Chondrocyte (in vitro differentiated cells): ENCODE measurements at regions not wholly inside any gene's neighbourhood (a gene's known extent, or its start where the extent isn't known, plus 50 kb on each side); places are given as distances from the start of the nearest gene placed in this dataset.

ENCODE experiments used
- DNase-seq: peaks from one replicate; pipeline ENCODE4 v3.0.0; 2021; ENCODE audit warnings: mixed read lengths, low spot score
- H3K27ac Mint-ChIP-seq: one replicate; pipeline ENCODE4 v1.8.0; 2021; ENCODE audit warnings: mild to moderate bottlenecking, moderate library complexity, mixed read lengths; ENCODE audit not compliant: unreplicated experiment
- H3K27me3 Mint-ChIP-seq: 2 replicates; pipeline ENCODE4 v1.8.0; 2021; ENCODE audit warnings: low read depth, mixed read lengths
- H3K36me3 Mint-ChIP-seq: 2 replicates; pipeline ENCODE4 v1.8.0; 2021; ENCODE audit warnings: low read depth, mixed read lengths
- H3K4me1 Mint-ChIP-seq: 2 replicates; pipeline ENCODE4 v1.8.0; 2021; ENCODE audit warnings: low read depth, mild to moderate bottlenecking, mixed read lengths
- H3K4me3 Mint-ChIP-seq: one replicate; pipeline ENCODE4 v1.8.0; 2021; ENCODE audit warnings: mild to moderate bottlenecking, moderate library complexity, mixed read lengths; ENCODE audit not compliant: unreplicated experiment
- H3K9me3 Mint-ChIP-seq: 2 replicates; pipeline ENCODE4 v1.8.0; 2021; ENCODE audit warnings: low read depth, mixed read lengths
- TF ChIP-seq, protein P1 (sequence below): fragments of 200-600 bp; sonication (generic); IDR thresholded peaks from 2 replicates; pipeline ENCODE4 v1.5.0; 2021; ENCODE audit warnings: antibody characterized with exemption, mild to moderate bottlenecking, moderate library complexity

DNA sequence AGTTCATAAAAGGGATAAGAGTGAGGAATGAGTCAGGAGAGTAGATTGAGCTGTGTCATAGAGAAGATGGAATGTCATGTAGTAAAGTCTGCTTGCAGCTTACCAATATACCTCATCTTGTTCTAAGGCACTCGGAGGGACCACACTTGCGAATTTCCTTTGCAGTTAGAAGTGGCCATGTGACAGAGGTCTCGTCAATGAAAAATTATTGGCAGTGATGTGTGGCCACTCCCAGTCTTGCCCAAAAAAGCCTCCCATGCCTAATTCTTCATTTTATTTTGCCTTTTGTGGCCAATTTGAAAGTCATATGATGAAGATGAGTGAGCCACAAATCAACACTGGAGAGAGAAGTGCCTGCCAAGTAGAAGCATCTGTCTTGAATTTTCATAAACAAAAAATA, 465.6 kb upstream of the ZNF385D start:
- H3K4me1 Mint-ChIP-seq = no peaks in the 10 kb centered on the region
- H3K9me3 Mint-ChIP-seq = no peaks in the 10 kb centered on the region
- H3K36me3 Mint-ChIP-seq = no peaks in the 10 kb centered on the region
- H3K27me3 Mint-ChIP-seq = peaks cover 12% of the 10 kb centered on the region
- H3K4me3 Mint-ChIP-seq = no peak overlapping the region
- DNase-seq = no peak
- TF ChIP-seq, protein P1, sequence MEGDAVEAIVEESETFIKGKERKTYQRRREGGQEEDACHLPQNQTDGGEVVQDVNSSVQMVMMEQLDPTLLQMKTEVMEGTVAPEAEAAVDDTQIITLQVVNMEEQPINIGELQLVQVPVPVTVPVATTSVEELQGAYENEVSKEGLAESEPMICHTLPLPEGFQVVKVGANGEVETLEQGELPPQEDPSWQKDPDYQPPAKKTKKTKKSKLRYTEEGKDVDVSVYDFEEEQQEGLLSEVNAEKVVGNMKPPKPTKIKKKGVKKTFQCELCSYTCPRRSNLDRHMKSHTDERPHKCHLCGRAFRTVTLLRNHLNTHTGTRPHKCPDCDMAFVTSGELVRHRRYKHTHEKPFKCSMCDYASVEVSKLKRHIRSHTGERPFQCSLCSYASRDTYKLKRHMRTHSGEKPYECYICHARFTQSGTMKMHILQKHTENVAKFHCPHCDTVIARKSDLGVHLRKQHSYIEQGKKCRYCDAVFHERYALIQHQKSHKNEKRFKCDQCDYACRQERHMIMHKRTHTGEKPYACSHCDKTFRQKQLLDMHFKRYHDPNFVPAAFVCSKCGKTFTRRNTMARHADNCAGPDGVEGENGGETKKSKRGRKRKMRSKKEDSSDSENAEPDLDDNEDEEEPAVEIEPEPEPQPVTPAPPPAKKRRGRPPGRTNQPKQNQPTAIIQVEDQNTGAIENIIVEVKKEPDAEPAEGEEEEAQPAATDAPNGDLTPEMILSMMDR = no peak
- H3K27ac Mint-ChIP-seq = no peak overlapping the region

DNA sequence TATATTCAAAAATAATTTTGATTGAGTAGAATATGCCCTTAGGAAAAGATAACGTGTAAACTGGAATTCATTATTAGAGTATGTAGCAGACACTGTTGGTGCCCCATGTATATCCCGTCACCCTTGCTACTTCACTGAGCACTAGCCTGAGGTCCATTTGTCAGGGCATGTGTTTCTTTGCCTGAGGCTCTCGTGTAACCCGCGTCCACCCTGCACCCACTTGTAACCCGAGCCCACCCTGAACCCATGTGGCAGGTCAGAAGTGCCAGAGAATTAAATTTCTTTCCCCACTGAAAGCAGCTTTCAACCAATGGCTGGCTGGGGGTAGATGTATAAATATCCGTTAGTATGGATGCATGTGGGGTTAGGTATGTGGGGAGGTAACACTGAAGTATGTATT, 474.2 kb upstream of the ZNF385D start:
- H3K36me3 Mint-ChIP-seq = no peaks in the 10 kb centered on the region
- H3K4me1 Mint-ChIP-seq = no peaks in the 10 kb centered on the region
- peaks cover 4% of the 10 kb centered on the region for H3K9me3 Mint-ChIP-seq
- H3K4me3 Mint-ChIP-seq = no peak overlapping the region
- peaks cover 3% of the 10 kb centered on the region for H3K27me3 Mint-ChIP-seq
- no peak overlapping the region for H3K27ac Mint-ChIP-seq
- no peak for DNase-seq
- TF ChIP-seq, protein P1 = no peak

- H3K4me1 Mint-ChIP-seq = no peaks in the 10 kb centered on the region
- H3K4me3 Mint-ChIP-seq = no peak overlapping the region
- no peaks in the 10 kb centered on the region for H3K27me3 Mint-ChIP-seq
- H3K9me3 Mint-ChIP-seq = peaks cover 4% of the 10 kb centered on the region
- no peak overlapping the region for H3K27ac Mint-ChIP-seq
- H3K36me3 Mint-ChIP-seq = no peaks in the 10 kb centered on the region
- TF ChIP-seq, protein P1 = no peak
- DNase-seq = no peak
Observed at GRCh38 chr3:22228705-22229104, 477.7 kb upstream of the ZNF385D start.

- TF ChIP-seq, protein P1 = no peak
Observed at GRCh38 chr3:22231061-22231460, 480.1 kb upstream of the ZNF385D start.

DNA sequence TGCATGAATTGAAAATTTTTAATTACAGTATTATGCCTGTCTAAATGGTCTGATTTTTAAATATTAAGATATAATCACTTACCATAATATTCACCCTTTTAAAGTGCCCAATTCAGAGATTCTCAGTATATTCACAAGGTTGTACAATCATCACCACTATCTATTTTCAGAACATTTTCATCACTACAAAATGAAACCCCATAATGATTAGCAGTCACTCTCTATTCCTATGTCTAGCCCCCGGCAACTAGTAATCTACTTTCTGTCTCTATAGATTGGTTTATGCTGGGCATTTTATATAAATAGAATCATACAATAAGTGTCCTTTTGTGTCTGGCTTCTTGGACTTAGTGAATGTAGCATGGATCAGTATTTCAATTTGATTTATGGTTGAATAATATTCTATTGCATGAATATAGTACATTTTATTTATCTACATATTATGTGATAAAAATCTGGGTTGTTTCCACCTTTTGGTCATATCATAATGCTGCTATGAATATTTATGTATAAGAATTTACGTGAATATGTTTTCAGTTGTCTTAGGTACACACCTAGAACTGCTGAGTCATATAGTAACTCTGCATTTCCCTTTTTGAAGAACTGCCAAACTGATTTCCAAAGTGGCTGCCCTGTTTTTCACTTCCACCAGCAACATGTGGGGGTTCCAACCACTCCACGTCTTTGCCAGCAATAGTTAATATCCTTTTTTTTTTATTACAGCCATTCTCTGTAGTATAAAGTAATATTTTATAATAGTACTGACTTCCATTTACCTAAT, 485.7 kb upstream of the ZNF385D start:
- no peak for DNase-seq
- Mint-ChIP-seq H3K4me1 (no peaks in the 10 kb centered on the region), H3K4me3 (no peak overlapping the region), H3K9me3 (no peaks in the 10 kb centered on the region), H3K36me3 (no peaks in the 10 kb centered on the region), H3K27me3 (no peaks in the 10 kb centered on the region), H3K27ac (no peak overlapping the region)
- TF ChIP-seq, protein P1 = no peak

More at GRCh38 chr3:22231061-22231460, 480.1 kb upstream of the ZNF385D start:
- no peak overlapping the region for H3K4me3 Mint-ChIP-seq
- no peaks in the 10 kb centered on the region for H3K4me1 Mint-ChIP-seq
- no peak for DNase-seq
- H3K27me3 Mint-ChIP-seq = no peaks in the 10 kb centered on the region
- no peaks in the 10 kb centered on the region for H3K36me3 Mint-ChIP-seq
- no peak overlapping the region for H3K27ac Mint-ChIP-seq
- H3K9me3 Mint-ChIP-seq = peaks cover 4% of the 10 kb centered on the region
